ENCODE measurements at regions not wholly inside any gene's neighbourhood (a gene's known extent, or its start where the extent isn't known, plus 50 kb on each side); places are given as distances from the start of the nearest gene placed in this dataset.

DNA sequence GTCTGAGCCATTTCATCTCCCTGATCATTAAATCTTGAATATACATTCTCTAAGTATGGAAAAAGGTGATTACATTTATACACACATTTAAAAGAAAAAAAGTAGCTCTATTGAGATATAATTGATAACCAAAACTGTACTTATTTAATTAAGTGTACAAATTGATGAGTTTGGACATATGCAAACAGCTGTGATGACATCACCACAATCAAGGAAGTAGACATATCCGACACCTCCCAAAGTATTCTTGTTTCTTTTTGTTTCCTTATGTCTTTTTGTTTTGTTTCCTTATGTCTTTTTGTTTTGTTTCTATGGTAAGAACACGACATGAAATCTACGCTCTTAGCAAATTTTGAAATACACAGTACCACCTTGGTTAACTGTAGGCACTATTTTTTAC is 1393.9 kb upstream of the MIR17HG start:
- DNase-seq (ENCODE audit: low read depth, low spot score): no peak

DNA sequence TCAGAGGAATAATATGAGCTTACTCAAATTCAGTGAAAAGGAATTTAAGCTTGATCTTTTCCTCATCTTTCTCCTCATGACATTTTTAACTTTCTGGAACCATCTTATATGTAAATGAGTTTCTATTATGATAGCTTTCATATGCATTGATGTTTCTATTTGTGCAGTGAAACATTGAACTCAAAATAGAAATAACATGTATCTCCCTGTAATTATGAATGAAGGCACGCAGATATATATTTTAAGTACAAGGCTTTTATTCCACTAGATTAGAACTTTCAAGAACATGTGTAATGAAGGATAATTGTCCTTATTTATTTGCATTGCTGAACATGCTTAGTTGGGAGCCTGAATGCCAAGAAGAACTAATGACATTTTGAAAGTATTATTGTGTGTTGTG is 1391.7 kb upstream of the MIR17HG start:
- DNase-seq (ENCODE audit: low read depth, low spot score): no peak

DNA sequence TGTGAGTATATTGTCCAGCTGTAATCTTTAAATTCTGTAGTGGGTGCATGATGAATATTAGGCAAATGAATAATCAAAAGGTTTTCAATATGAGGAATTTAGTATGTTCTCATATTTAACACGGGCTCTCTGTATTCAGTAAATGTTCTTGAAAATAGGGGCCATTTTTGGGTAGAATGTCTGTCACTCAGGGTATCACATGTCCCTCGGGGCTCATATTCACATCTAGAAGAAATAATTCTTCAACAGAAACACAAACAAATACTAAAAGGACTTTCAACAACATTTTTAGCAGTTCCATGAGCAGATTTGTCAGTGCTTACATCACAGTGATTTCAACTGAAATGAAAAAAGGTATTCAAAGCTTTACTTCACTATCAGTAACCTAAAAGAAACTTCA is 1388.4 kb upstream of the MIR17HG start:
- DNase-seq (ENCODE audit: low read depth, low spot score): no peak

DNA sequence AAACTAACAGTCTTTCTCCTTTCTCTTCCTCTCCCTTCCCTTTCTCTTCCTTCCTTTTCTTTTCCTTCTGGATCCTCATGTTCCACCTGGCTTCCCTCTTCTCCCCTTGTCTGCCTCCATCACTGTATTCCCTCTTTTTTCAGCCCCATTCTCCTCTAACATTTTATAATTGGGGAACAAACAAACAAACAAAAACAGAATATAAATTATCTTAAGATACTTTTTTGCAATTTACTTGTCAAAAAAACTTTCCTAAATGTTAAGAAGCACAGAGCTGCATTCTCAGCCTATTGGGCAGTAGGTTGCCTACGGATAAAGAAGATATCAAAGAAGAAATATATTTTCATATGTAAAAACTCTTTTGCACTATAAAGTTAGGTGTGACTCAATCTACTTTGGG is 1382.2 kb upstream of the MIR17HG start:
- no peak for DNase-seq (ENCODE audit: low read depth, low spot score)

DNA sequence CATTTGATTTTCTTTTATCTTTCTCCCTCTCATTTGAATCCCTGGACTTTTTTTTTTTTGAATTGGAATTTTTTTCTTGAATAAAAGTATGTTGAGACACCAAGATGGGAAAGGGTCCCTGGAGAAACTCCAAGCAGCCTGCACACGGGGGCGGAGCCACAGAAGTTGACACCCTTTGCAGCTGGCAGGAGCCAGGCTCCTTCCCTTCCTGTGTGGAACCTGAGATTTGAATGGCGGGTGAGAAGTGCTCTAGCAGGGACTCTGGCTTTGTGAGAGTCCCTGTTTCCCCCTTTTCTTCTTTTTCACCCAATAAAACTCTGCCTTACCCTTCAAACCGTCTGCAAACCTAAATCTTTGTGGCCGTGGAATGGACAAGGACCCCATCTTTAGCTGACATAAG is 1381.0 kb upstream of the MIR17HG start:
- no peak for DNase-seq (ENCODE audit: low read depth, low spot score)

DNA sequence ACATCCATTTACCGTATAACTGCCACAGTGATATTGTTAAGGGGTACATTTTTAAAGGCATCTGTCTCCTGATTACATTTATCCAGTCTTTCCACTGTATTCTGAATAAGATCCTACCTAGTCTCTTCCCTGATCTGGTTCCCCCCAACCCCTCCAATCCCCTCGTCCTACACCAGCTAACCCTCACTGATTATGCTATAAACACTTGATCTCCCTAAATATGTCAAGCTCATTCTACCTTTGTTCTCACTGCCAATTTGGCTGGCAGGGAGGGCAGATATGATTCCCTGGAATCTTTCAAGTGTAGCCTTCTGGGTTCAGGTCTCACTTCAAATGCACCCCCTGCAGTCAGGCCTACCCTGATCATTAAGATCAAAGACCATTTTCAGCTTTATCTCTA is 1379.8 kb upstream of the MIR17HG start:
- no peak for DNase-seq (ENCODE audit: low read depth, low spot score)

DNA sequence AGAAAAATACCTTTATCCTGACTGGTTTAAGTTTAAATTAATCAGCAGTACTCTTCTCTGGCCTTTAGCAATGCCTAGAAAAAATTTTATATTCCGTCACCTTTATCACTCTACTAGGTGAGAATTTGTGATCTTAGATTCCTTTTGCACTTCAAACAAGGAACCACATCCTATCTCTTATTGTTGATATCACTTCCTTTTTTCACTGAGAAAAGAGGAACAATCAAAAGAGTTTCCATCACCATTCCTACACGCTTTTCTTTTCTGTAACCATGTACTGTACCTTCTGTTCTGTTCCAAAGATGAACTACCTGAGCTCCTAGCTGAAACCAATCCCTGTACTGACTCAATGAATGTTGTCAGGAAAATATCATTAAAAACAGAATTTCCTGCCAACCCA is 1379.0 kb upstream of the MIR17HG start:
- no peak for DNase-seq (ENCODE audit: low read depth, low spot score)

DNA sequence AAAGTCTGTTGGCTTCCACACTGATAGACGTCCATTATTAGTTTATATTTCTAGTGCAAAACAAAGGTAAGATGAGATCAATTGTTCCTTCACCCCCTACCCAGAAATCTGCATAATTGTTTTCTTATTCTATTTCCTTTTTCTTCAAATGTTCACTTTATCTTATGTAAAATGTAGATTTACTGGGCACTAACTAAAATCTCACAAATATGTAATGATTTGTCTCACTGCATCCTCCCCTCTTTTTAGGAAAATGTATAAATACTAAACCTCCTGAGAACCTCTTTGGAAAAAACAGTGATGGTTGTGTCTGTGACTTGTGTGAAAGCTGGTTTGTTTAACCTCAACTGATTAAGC is 1377.2 kb upstream of the MIR17HG start:
- DNase-seq (ENCODE audit: low read depth, low spot score): no peak

DNA sequence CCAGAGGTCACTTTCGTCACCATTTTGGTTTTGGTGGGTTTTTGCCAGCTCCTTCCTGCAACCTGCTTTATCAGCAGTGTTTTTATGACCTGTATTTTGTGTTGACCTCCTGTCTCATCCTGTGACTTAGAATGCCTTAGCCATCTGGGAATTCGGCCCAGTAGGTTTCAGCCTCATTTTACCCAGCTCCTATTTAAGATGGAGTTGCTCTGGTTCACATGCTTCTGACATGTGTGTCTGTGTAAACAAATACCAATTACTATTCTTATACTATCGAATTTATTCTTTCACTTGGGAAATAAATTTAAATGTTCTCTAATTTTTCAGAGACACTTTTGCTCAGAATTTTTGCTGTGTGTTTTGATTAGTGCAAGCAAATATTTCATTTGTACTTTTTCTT is 1370.3 kb upstream of the MIR17HG start:
- no peak for DNase-seq (ENCODE audit: low read depth, low spot score)

DNA sequence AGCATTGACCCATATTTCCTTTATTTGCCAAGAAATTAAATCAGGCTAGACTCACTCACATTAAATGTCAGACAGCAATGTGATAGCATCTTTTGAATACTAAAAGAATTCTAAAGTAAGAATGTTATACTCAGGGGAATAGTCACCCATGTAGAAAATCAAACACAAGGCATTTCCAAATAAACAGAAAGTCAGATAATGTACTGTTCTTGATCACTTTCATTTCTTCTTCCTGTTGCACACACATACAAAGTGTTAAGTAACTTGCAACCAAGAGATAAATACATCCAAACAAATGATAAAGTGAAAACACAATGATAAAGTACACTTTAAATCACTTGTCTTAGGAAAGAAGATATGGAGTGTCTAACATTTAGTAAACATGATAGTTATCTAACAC is 1366.6 kb upstream of the MIR17HG start:
- no peak for DNase-seq (ENCODE audit: low read depth, low spot score)

DNA sequence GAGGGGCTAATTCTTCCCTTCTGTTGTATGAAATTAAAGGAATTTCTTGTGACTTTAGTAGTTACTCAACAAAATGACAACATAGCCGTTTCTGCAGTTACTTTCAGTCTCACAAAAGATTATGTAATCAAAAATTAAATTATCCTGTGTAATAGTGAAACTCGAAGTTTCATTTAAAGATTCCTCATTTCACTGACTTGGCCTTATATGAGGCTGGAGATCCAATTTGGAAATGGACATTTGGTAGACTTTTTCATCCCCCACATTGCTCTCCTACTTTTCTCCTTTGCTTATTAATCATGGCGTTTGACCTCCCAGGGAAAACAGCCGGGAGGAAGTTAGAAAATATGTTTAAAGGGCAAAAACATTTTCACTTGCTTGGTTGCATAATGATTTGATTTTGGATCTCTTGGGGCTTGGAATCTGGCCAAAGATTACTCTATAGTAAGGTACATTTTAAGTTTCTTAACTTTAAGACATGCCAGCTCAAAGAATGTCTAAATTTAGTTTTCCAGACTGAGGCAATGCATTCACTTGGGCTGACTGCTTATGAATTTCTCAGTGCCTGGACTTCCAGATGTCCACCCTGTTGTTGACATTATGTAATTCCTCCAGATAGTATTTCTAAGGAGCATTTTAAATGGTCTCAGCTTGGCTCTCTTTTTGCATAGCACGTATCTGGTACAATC is 1364.9 kb upstream of the MIR17HG start:
- DNase-seq (ENCODE audit: low read depth, low spot score): no peak

DNA sequence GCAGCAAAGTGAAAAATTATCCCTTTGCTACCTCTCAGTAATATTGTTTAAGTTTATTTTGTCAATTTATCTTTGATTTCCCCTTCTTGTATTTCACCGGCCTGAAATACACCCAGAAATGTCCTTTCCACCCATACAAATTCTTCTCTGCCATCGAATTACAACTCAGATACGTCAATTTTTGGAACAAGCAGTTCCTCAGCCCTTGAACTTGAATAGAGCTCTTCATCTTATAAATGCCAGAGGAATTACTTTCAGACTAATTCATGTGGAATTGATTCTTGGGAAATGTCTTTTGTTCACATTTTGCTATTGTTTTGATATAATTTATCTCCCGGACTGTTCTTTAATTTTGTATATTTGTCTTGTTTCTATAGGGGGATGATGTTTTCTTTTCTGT is 1359.3 kb upstream of the MIR17HG start:
- DNase-seq (ENCODE audit: low read depth, low spot score): no peak

DNA sequence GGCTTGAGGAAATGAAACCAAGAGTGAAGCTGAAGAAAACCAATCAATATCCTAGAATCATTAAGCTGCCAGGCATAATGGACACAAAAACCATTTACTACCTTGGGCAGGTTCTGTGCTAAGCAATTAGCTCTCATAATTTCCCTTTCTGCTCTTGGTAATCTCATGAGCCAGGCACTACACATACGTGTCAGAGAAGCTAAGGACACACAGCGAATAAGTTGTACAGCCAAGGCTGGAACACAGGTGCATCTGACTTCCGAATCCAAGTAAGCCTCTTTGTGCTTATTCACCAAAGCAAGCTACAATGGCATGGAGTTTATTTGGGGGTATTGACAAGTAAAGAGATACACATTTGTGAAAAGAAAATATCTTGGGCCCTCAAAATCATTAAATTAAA is 1343.9 kb upstream of the MIR17HG start:
- DNase-seq (ENCODE audit: low read depth, low spot score): no peak

DNA sequence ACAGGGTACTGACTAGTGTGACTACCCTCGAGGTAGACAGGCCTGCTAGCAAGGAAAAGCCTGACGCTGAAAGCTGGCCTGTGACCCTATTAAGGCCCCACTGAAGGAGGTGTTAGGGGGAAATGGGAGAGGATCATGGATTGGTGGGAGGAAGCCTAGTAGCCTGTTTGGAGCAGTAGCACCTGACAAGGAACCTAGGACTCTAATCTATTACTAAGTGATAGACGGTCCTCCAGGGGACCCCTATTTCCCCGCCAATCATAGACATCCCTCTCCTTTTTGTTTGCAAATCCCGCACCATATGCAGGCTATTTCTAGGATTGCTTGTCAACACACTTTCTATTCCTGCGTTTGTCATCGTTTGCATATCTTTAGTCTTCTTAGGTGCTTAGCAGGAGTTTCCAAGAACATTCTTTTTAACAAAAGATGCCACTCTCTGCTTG is 1338.8 kb upstream of the MIR17HG start:
- no peak for DNase-seq (ENCODE audit: low read depth, low spot score)

DNA sequence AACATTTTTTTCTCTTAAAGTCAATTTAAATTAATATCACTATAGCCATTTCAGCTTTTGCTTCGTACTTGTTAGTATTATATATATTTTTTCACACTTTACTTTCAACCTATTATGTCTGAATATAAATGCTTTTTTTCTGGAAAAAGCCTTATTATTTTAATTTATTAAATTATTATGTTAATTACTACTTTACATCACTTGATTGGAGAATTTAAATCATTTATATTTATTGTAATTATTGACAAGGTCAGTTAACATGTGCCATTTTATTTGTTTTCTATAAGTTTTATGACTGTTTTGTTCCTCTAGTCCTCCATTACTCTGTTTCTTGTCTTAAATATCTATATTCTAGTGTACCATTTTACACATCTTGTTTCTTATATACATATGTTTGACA is 1333.4 kb upstream of the MIR17HG start:
- DNase-seq (ENCODE audit: low read depth, low spot score): no peak

DNA sequence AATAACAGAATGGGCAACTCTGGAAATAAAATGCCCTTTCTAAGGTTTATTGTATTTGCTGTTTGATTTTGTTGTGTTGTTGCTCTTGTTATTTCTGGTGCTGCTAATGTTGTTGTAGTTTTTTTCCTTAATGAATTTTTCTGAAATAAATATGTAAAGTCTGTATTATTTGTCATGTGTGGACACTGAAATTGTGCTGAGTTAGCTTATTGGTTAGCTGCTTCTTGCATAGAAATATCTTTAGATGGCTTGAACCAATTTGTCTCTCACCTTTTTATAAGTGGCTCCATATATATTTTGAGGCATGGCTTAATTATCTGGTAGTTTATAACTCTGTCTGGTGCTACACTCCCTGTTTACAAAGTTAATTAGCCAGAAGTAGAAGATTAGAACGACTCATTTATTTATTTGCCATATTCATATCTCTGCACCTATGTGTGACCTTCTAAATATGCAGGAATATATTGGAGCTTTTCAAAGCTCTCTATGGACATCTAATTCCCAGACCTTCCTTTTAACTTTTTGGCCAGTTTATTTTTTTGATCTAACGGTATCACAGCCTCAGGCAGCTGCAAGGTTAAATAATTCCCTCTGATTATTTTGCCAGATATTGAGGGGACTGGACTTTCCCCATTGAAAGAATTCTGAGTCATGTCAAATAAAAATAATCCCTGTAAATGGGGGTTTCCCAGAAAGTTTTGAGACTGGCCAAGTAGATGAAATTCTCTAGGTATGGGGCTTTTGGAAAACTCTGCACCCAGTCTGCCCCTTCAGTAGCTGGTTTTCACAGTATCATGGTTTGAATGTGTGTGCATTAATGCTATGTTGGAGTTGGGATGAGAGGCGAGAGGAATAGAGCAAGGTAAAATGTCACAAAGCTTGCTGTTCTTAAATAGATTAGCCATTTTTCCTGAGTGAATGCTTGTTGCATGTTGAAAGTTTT is 1331.7 kb upstream of the MIR17HG start:
- DNase-seq (ENCODE audit: low read depth, low spot score): no peak

DNA sequence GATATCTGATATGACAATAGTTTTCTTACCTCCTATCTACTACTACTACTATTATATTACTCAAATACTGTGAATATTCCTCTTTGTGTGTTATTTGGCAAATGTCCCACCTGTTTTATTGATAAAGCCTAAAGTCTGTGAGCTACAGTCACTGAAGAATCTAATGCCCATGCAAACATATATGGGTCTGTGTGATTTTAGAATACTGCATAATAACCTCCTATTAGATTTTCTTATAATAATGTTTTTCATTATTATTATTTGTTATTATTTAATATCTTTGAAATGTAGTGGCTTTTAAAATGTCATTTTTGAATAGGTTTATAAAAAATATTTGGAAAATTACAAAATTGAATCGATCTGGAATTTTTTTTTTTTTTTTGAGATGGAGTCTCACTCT is 1330.8 kb upstream of the MIR17HG start:
- no peak for DNase-seq (ENCODE audit: low read depth, low spot score)

DNA sequence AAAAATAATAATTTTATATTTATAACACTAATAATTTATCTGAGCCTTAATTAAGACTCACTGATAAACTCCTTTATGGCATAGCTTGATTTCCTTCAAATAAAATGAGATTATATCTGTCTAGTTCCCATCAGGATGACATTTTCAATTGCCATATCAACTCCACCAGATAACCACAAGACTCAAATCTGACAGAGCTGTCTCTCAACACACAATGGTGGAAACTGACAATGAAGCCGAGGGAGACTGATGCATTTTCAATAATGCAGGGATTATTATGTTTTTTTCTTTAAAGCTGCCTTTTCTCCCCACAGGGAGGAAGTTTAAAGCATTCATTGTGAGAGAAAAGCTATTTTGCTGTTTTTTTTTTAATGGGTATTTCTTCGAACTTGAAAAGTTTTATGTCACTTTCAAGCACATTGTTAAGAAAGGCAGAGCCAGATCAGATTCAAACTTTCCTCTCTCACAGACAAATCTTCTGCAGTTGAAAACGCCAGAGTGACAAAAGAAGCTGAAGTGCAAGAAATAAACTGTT is 1326.9 kb upstream of the MIR17HG start:
- DNase-seq (ENCODE audit: low read depth, low spot score): no peak

DNA sequence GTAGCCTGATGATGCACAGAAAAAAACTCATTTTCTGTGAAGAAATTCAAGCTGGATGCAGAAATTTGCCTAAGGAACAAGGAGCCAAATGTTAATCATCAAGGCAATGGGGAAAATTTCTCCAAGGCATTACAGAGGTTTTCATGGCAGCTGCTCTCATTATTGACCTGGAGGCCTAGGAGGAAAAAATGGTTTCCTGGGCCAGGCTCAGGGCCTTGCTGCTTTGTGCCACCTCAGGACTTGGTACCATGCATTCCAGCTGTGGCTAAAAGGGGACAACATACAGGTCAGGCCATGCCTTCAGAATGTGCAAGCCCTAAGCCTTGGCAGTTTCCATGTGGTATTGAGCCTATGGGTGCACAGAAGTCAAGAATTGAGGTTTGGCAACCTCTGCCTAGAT is 1320.1 kb upstream of the MIR17HG start:
- DNase-seq (ENCODE audit: low read depth, low spot score): no peak

DNA sequence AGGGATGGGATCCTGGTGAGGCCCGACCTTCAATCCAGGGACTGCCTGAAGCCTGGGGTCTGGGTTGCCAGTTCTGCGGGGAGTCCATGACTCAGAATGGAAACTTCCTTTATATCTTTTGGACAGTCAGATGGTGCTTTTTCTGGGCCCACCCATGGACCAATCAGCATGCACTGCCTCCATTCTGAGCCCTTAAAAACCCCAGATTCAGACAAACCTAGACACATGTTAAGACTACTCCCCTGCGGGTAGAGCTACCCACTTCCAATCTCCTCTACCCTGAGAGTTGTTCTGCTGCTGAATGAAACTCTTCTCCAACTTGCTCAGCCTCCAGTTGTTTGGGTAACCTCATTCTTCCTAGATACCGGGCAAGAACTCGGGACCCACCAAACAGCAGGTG is 1315.2 kb upstream of the MIR17HG start:
- no peak for DNase-seq (ENCODE audit: low read depth, low spot score)

DNA sequence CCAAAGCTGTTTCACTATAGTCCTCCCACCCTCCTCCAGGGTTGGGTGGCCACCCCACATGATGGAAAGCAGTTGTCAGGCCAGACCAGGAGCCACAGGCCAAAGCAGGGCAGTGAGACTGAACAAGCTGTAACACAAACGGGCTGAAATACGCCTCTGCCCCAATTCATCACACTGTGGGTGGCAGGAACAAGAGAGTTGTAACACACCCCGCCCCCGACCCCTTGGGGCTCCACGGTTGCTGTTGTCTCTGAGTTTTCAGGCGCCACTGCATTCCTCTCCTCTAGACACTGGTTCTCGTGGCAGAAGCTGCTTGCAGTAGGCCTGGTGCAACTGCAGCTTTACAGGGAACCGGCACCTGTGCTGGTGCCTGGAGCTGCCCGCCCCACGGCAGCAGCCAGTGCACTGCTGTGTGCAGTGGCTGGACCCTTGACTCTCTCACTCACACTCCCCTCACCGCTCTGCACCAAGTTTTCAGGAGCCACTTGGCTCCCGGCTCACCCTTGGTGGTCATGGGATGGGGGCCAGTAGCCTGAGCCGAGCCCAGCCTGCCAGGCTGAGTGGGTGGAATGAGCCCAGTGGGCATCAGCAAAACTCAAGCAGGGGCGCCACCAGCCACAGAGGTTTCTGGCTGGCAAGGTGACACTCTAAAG is 1314.5 kb upstream of the MIR17HG start:
- no peak for DNase-seq (ENCODE audit: low read depth, low spot score)

DNA sequence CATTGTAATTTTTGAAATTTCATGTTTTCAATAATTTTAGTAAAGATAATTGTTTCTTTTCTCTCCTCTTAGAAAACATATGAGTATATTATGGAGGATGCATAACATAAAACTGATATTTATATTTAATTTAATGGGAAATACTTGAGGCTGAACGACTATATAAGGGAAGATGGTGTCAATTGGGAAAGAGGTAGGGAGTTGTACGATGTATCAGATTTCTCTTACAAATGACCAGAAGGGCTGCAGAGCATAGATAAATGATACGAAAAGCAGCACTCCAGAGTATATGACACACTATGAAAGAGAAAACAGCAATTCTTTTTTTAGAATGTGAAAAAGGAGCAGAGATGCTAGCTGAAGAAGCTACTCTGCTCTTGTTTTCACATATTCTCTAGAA is 1308.0 kb upstream of the MIR17HG start:
- DNase-seq (ENCODE audit: low read depth, low spot score): no peak

All from activated naive CD8-positive, alpha-beta T cell treated with anti-CD3 and anti-CD28 coated beads, Interleukin-2, amount 50 U/mL, for 16 hours (primary cell).